Right lobe of liver (tissue), 4 donors: ENCODE measurements at regions not wholly inside any gene's neighbourhood (a gene's known extent, or its start where the extent isn't known, plus 50 kb on each side); places are given as distances from the start of the nearest gene placed in this dataset.

Source experiments
- CTCF ChIP-seq, 4 donors: fragments of 200-600 bp in 3 of 4; fragments of 450-650 bp in 1 of 4; IDR thresholded peaks; one replicate each; pipeline versions ENCODE4 v1.5.1 to v1.8.0; 2016 to 2022; ENCODE audit warnings: antibody characterized with exemption in 4 of 4, mild to moderate bottlenecking in 2 of 4
- POLR2A ChIP-seq: fragments of 450-650 bp; IDR thresholded peaks from one replicate; pipeline ENCODE4 v1.6.1; 2017; ENCODE audit warnings: antibody characterized with exemption, mild to moderate bottlenecking
- donor health status: DM: no; HTN: no; CAD: no.
- donor health status: DM: no; HTN: no; CAD: no.
- donor health status: DM: no; HTN: yes; CAD: no.

DNA sequence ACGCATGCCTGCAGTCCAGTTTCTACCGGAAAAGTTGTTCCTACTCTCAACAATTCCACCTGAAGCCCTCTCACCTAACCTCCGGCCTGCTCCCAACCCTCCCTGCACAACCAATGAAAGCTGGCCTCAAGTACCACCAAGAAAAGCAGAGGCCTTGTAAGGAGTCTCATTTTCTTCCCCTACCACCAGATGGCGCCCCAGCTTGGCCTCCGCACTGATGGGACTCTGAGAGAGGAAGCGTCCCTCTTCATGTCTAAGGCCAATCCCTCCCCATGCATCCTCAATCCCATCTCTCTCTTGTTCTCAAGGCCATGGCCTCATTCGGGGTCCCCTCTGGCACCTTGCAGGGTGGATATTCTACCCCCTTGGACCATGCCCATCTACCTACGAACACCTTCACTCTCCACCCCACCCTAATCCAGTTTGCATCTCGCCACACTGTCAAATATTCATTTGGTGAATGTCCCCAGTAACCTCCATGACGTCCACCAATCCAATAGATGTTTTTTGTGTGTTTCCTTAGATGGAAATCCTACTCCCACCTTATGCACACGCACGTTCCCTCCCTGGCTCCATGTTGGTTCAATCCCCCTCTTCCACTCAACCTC, 412.8 kb downstream of the ZNF536 start:
- peak; percentile 37 to 71 (median 60) for TF ChIP-seq CTCF (IDR thresholded peaks at IDR 0.05)
- TF ChIP-seq POLR2A: no peak
